ENCODE measurements at regions not wholly inside any gene's neighbourhood (a gene's known extent, or its start where the extent isn't known, plus 50 kb on each side); places are given as distances from the start of the nearest gene placed in this dataset.

DNA sequence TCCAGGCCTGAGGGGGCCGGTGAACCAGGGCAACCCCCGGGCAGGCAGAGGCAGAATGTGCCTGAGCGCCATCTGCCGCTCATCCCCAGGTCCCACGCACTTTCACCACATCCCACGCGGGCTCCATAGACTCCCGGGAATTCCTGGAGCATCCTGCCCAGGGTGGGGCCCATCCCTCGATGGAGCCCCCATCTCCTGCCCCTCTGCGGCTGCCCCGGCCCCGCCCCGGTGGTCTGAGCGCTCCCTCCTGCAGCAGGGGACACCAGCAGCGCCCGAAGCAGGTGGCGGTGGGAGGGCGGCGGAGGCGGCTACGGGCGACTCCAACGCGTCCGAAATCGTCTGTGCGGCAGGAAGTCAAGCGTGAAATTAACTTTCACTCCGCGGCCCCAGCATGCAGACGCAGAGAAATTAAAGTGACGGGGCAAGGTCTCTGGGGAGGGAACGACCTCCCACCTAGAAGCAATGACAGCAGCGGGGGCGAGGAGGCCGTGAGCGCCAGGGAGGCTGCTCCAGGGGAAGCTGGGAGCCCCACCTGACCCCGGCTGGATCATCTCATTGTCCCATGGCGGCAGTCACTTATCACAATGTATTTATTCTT, 122.2 kb downstream of the NCOR2 start:
- Histone ChIP-seq H3K9me3 (ENCODE audit: insufficient read depth, low read length, severe bottlenecking) (no peaks in the 10 kb centered on the region), H2AFZ (ENCODE audit: low read depth, low read length) (no peak overlapping the region), H3K9ac (ENCODE audit: low read depth, low read length) (no peak overlapping the region), H4K20me1 (ENCODE audit: insufficient read depth, low read length) (peaks cover 42% of the 10 kb centered on the region), H3K27me3 (ENCODE audit: insufficient read depth, low read length, poor library complexity) (no peaks in the 10 kb centered on the region), H3K79me2 (ENCODE audit: insufficient read depth, low read length) (peaks cover 5% of the 10 kb centered on the region), H3K36me3 (ENCODE audit: insufficient read depth, low read length) (peaks cover 78% of the 10 kb centered on the region), H3K27ac (ENCODE audit: low read length) (no peak overlapping the region), H3K4me1 (ENCODE audit: insufficient read depth, low read length) (no peaks in the 10 kb centered on the region), H3K4me2 (ENCODE audit: insufficient read depth, low read length) (no peak overlapping the region), H3K4me3 (ENCODE audit: low read depth in 1 of 2, low read length in 2 of 2) (no peak overlapping the region)
- ATAC-seq (ENCODE audit: insufficient read depth, low read depth) (no peak), DNase-seq (no peak)
- TF ChIP-seq CTCF (IDR thresholded peaks at IDR 0.05; ENCODE audit: borderline replicate concordance, extremely low read depth, low read length, poor library complexity, severe bottlenecking) (no peak), EZH2 (IDR thresholded peaks at IDR 0.05; ENCODE audit: borderline replicate concordance, low read depth, low read length, severe bottlenecking) (no peak)

- TF ChIP-seq CTCF (IDR thresholded peaks at IDR 0.05; ENCODE audit: borderline replicate concordance, extremely low read depth, low read length, poor library complexity, severe bottlenecking) (no peak), EZH2 (IDR thresholded peaks at IDR 0.05; ENCODE audit: borderline replicate concordance, low read depth, low read length, severe bottlenecking) (no peak)
- no peak overlapping the region for H2AFZ ChIP-seq (ENCODE audit: low read depth, low read length)
These were observed 123.3 kb downstream of the NCOR2 start for GRCh38 chr12:124443931-124444712.

DNA sequence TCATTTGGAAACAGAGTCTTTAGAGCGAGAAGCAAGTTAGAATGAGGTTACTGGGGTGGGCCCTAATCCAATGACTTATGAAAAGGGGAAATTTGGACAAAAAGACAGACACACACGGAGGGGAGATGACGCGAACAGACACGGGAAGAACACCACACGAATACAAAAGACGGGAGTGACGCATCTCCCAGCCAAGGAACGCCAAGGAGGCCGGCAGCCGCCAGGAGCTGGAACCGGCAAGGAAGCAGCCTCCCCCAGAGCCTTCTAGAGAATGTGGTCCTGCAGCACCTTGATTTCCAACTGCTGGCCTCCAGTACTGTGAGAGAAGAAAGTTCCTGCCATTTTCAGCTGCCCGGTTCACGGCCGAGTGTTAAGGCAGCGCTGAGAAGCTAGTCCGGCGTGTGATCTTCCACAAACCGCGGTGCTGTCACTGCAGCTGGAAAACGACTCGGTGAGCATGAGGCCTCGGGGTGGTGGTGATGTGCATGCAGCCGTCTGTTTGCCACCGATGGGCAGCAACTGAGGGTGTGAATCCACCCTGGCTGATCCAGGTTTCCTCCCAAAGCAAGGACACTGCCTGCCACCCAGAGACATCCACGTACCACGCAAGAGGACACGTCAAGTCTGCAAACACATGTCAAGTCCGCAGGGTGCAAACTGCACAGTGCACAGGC, 124.5 kb downstream of the NCOR2 start:
- no peak for DNase-seq
- no peak for TF ChIP-seq EZH2 (IDR thresholded peaks at IDR 0.05; ENCODE audit: borderline replicate concordance, low read depth, low read length, severe bottlenecking)
- no peak for TF ChIP-seq CTCF (IDR thresholded peaks at IDR 0.05; ENCODE audit: borderline replicate concordance, extremely low read depth, low read length, poor library complexity, severe bottlenecking)
- Histone ChIP-seq H3K4me3 (ENCODE audit: low read depth in 1 of 2, low read length in 2 of 2) (no peak overlapping the region), H3K27ac (ENCODE audit: low read length) (no peak overlapping the region), H3K27me3 (ENCODE audit: insufficient read depth, low read length, poor library complexity) (no peaks in the 10 kb centered on the region), H4K20me1 (ENCODE audit: insufficient read depth, low read length) (peaks cover 37% of the 10 kb centered on the region), H3K4me2 (ENCODE audit: insufficient read depth, low read length) (no peak overlapping the region), H3K79me2 (ENCODE audit: insufficient read depth, low read length) (peaks cover 6% of the 10 kb centered on the region; the same call in 1 of the 2 replicates), H3K9me3 (ENCODE audit: insufficient read depth, low read length, severe bottlenecking) (no peaks in the 10 kb centered on the region), H3K4me1 (ENCODE audit: insufficient read depth, low read length) (no peaks in the 10 kb centered on the region), H2AFZ (ENCODE audit: low read depth, low read length) (no peak overlapping the region), H3K36me3 (ENCODE audit: insufficient read depth, low read length) (peaks cover 61% of the 10 kb centered on the region), H3K9ac (ENCODE audit: low read depth, low read length) (no peak overlapping the region)
- no peak for ATAC-seq (ENCODE audit: insufficient read depth, low read depth)

More at GRCh38 chr12:124443931-124444712, 123.3 kb downstream of the NCOR2 start:
- H3K4me3 ChIP-seq (ENCODE audit: low read depth in 1 of 2, low read length in 2 of 2) = no peak overlapping the region
- no peaks in the 10 kb centered on the region for H3K27me3 ChIP-seq (ENCODE audit: insufficient read depth, low read length, poor library complexity)
- H3K4me2 ChIP-seq (ENCODE audit: insufficient read depth, low read length) = no peak overlapping the region
- peaks cover 41% of the 10 kb centered on the region for H4K20me1 ChIP-seq (ENCODE audit: insufficient read depth, low read length)
- peaks cover 67% of the 10 kb centered on the region for H3K36me3 ChIP-seq (ENCODE audit: insufficient read depth, low read length)
- H3K79me2 ChIP-seq (ENCODE audit: insufficient read depth, low read length) = peaks cover 6% of the 10 kb centered on the region; the same call in 1 of the 2 replicates
- no peak overlapping the region for H3K27ac ChIP-seq (ENCODE audit: low read length)
- H3K4me1 ChIP-seq (ENCODE audit: insufficient read depth, low read length) = no peaks in the 10 kb centered on the region
- no peak overlapping the region for H3K9ac ChIP-seq (ENCODE audit: low read depth, low read length)
- no peak for ATAC-seq (ENCODE audit: insufficient read depth, low read depth)
- no peaks in the 10 kb centered on the region for H3K9me3 ChIP-seq (ENCODE audit: insufficient read depth, low read length, severe bottlenecking)
- DNase-seq = no peak
